OCI-LY7 (cell line): ENCODE measurements at regions not wholly inside any gene's neighbourhood (a gene's known extent, or its start where the extent isn't known, plus 50 kb on each side); places are given as distances from the start of the nearest gene placed in this dataset.

ENCODE experiments used
- CTCF ChIP-seq: fragments of 200-600 bp; sonication (generic); conservative IDR thresholded peaks from 2 replicates; pipeline ENCODE4 v1.5.1; 2014; ENCODE audit warnings: mild to moderate bottlenecking, antibody characterized with exemption, low read length, moderate library complexity, mixed read lengths
- EZH2phosphoT487 ChIP-seq: fragments of 200-600 bp; sonication (generic); IDR thresholded peaks from 2 replicates; pipeline ENCODE4 v1.6.1; 2018; ENCODE audit warnings: low read depth, borderline replicate concordance, mild to moderate bottlenecking, mixed run types, antibody characterized with exemption, low read length, moderate library complexity, mixed read lengths

- no peak for TF ChIP-seq CTCF
- no peak for TF ChIP-seq EZH2phosphoT487
Observed at GRCh38 chr1:232421143-232421796, 208.7 kb downstream of the SIPA1L2 start.
